ENCODE measurements at regions not wholly inside any gene's neighbourhood (a gene's known extent, or its start where the extent isn't known, plus 50 kb on each side); places are given as distances from the start of the nearest gene placed in this dataset.

- Mint-ChIP-seq H3K36me3 (ENCODE audit: low read depth, unreplicated experiment) (no peaks in the 10 kb centered on the region), H3K4me1 (ENCODE audit: unreplicated experiment) (no peaks in the 10 kb centered on the region), H3K27me3 (ENCODE audit: unreplicated experiment) (peaks cover 7% of the 10 kb centered on the region), H3K9me3 (ENCODE audit: unreplicated experiment) (no peaks in the 10 kb centered on the region), H3K4me3 (ENCODE audit: unreplicated experiment) (no peak overlapping the region), H3K27ac (ENCODE audit: unreplicated experiment) (no peak overlapping the region)
- no peak for DNase-seq (ENCODE audit: low spot score)
- no peak for TF ChIP-seq CTCF (IDR thresholded peaks at IDR 0.05; ENCODE audit: unreplicated experiment)
Measured at GRCh38 chr14:26199590-26200370, 398.1 kb downstream of the NOVA1 start.

- Mint-ChIP-seq H3K9me3 (ENCODE audit: unreplicated experiment) (no peaks in the 10 kb centered on the region), H3K4me3 (ENCODE audit: unreplicated experiment) (no peak overlapping the region), H3K36me3 (ENCODE audit: low read depth, unreplicated experiment) (no peaks in the 10 kb centered on the region), H3K4me1 (ENCODE audit: unreplicated experiment) (no peaks in the 10 kb centered on the region), H3K27ac (ENCODE audit: unreplicated experiment) (no peak overlapping the region), H3K27me3 (ENCODE audit: unreplicated experiment) (peaks cover 7% of the 10 kb centered on the region)
- no peak for TF ChIP-seq CTCF (IDR thresholded peaks at IDR 0.05; ENCODE audit: unreplicated experiment)
- DNase-seq (ENCODE audit: low spot score) = no peak
Measured at GRCh38 chr14:26199096-26199495, 398.7 kb downstream of the NOVA1 start.

GRCh38 chr14:26194816-26195215, 403.0 kb downstream of the NOVA1 start:
- no peak for DNase-seq (ENCODE audit: low spot score)
- Mint-ChIP-seq H3K4me1 (ENCODE audit: unreplicated experiment) (no peaks in the 10 kb centered on the region), H3K27ac (ENCODE audit: unreplicated experiment) (no peak overlapping the region), H3K36me3 (ENCODE audit: low read depth, unreplicated experiment) (no peaks in the 10 kb centered on the region), H3K4me3 (ENCODE audit: unreplicated experiment) (no peak overlapping the region), H3K9me3 (ENCODE audit: unreplicated experiment) (no peaks in the 10 kb centered on the region), H3K27me3 (ENCODE audit: unreplicated experiment) (peaks cover 6% of the 10 kb centered on the region)
- TF ChIP-seq CTCF (IDR thresholded peaks at IDR 0.05; ENCODE audit: unreplicated experiment) = no peak

- Mint-ChIP-seq H3K27me3 (ENCODE audit: unreplicated experiment) (peaks cover 6% of the 10 kb centered on the region), H3K9me3 (ENCODE audit: unreplicated experiment) (no peaks in the 10 kb centered on the region), H3K4me3 (ENCODE audit: unreplicated experiment) (no peak overlapping the region), H3K4me1 (ENCODE audit: unreplicated experiment) (no peaks in the 10 kb centered on the region), H3K27ac (ENCODE audit: unreplicated experiment) (no peak overlapping the region), H3K36me3 (ENCODE audit: low read depth, unreplicated experiment) (no peaks in the 10 kb centered on the region)
- no peak for TF ChIP-seq CTCF (IDR thresholded peaks at IDR 0.05; ENCODE audit: unreplicated experiment)
- no peak for DNase-seq (ENCODE audit: low spot score)
Measured at GRCh38 chr14:26191671-26192070, 406.2 kb downstream of the NOVA1 start.

GRCh38 chr14:26191123-26191522, 406.7 kb downstream of the NOVA1 start:
- Mint-ChIP-seq H3K27ac (ENCODE audit: unreplicated experiment) (no peak overlapping the region), H3K4me1 (ENCODE audit: unreplicated experiment) (no peaks in the 10 kb centered on the region), H3K36me3 (ENCODE audit: low read depth, unreplicated experiment) (no peaks in the 10 kb centered on the region), H3K9me3 (ENCODE audit: unreplicated experiment) (no peaks in the 10 kb centered on the region), H3K4me3 (ENCODE audit: unreplicated experiment) (no peak overlapping the region), H3K27me3 (ENCODE audit: unreplicated experiment) (peaks cover 4% of the 10 kb centered on the region)
- no peak for DNase-seq (ENCODE audit: low spot score)
- no peak for TF ChIP-seq CTCF (IDR thresholded peaks at IDR 0.05; ENCODE audit: unreplicated experiment)

Data from endothelial cell (in vitro differentiated cells).